ENCODE measurements at regions not wholly inside any gene's neighbourhood (a gene's known extent, or its start where the extent isn't known, plus 50 kb on each side); places are given as distances from the start of the nearest gene placed in this dataset.

GRCh38 chr10:8216893-8217292 is 162.4 kb downstream of the GATA3 start:
- CTCF ChIA-PET, result no interaction called here
- POLR2A ChIA-PET, result no interaction called here

- CTCF ChIA-PET, result no interaction called here
- POLR2A ChIA-PET, result interaction anchor here (0.5 kb wide), 2 partner anchors 167 to 247 kb away, joined by 5 to 7 read pairs; partner anchors contain the start of gene GATA3
Observed at GRCh38 chr10:8221451-8221850, 167.0 kb downstream of the GATA3 start.

GRCh38 chr10:8224591-8224990 is 170.1 kb downstream of the GATA3 start:
- POLR2A ChIA-PET, result no interaction called here
- CTCF ChIA-PET, result interaction anchor here (0.6 kb wide), 1 partner anchor 142 kb away, joined by 3 read pairs; no protein-coding TSS in a partner anchor

- POLR2A ChIA-PET, result no interaction called here
Observed at GRCh38 chr10:8225187-8225586, 170.7 kb downstream of the GATA3 start.

GRCh38 chr10:8227246-8227645 is 172.8 kb downstream of the GATA3 start:
- POLR2A ChIA-PET, result no interaction called here
- CTCF ChIA-PET, result no interaction called here

More at GRCh38 chr10:8225187-8225586, 170.7 kb downstream of the GATA3 start:
- CTCF ChIA-PET, result interaction anchor here (0.6 kb wide), 1 partner anchor 142 kb away, joined by 3 read pairs; no protein-coding TSS in a partner anchor

GRCh38 chr10:8229153-8229552 is 174.7 kb downstream of the GATA3 start:
- ChIA-PET CTCF (no interaction called here), POLR2A (no interaction called here)

- POLR2A ChIA-PET, result no interaction called here
- CTCF ChIA-PET, result no interaction called here
Observed at GRCh38 chr10:8230902-8231301, 176.4 kb downstream of the GATA3 start.

GRCh38 chr10:8233049-8233448 is 178.6 kb downstream of the GATA3 start:
- POLR2A ChIA-PET, result no interaction called here
- CTCF ChIA-PET, result interaction anchor here (1.7 kb wide), 1 partner anchor 12 kb away, joined by 3 read pairs; no protein-coding TSS in a partner anchor

GRCh38 chr10:8233832-8234259 is 179.4 kb downstream of the GATA3 start:
- ChIA-PET POLR2A (no interaction called here), CTCF (no interaction called here)

- ChIA-PET CTCF (no interaction called here), POLR2A (no interaction called here)
Observed at GRCh38 chr10:8235253-8236027, 181.0 kb downstream of the GATA3 start.

GRCh38 chr10:8238986-8239385 is 184.5 kb downstream of the GATA3 start:
- POLR2A ChIA-PET, result interaction anchor here (1.3 kb wide), 1 partner anchor 179 kb away, joined by 6 read pairs; no protein-coding TSS in a partner anchor

GRCh38 chr10:8240861-8241260 is 186.4 kb downstream of the GATA3 start:
- ChIA-PET POLR2A (no interaction called here), CTCF (no interaction called here)

More at GRCh38 chr10:8238986-8239385, 184.5 kb downstream of the GATA3 start:
- CTCF ChIA-PET, result no interaction called here

- ChIA-PET POLR2A (no interaction called here), CTCF (no interaction called here)
Observed at GRCh38 chr10:8242295-8242872, 187.9 kb downstream of the GATA3 start.

GRCh38 chr10:8245131-8245813 is 190.8 kb downstream of the GATA3 start:
- ChIA-PET CTCF (interaction anchor here (0.9 kb wide), 1 partner anchor 13 kb away, joined by 3 read pairs; no protein-coding TSS in a partner anchor), POLR2A (no interaction called here)

GRCh38 chr10:8245814-8246142 is 191.3 kb downstream of the GATA3 start:
- POLR2A ChIA-PET, result no interaction called here
- CTCF ChIA-PET, result interaction anchor here (0.9 kb wide), 1 partner anchor 14 kb away, joined by 3 read pairs; no protein-coding TSS in a partner anchor

GRCh38 chr10:8246548-8246947 is 192.1 kb downstream of the GATA3 start:
- ChIA-PET CTCF (no interaction called here), POLR2A (no interaction called here)

- ChIA-PET CTCF (no interaction called here), POLR2A (no interaction called here)
Observed at GRCh38 chr10:8247191-8247590, 192.7 kb downstream of the GATA3 start.

GRCh38 chr10:8248868-8249267 is 194.4 kb downstream of the GATA3 start:
- ChIA-PET POLR2A (interaction anchor here (0.7 kb wide), 1 partner anchor 26 kb away, joined by 4 read pairs; no protein-coding TSS in a partner anchor), CTCF (no interaction called here)

- ChIA-PET CTCF (no interaction called here), POLR2A (no interaction called here)
Observed at GRCh38 chr10:8254350-8254749, 199.9 kb downstream of the GATA3 start.

GRCh38 chr10:8255301-8255700 is 200.8 kb downstream of the GATA3 start:
- ChIA-PET POLR2A (interaction anchor here (0.6 kb wide), 1 partner anchor 157 kb away, joined by 4 read pairs; no protein-coding TSS in a partner anchor), CTCF (no interaction called here)

- ChIA-PET CTCF (no interaction called here), POLR2A (interaction anchor here (0.6 kb wide), 1 partner anchor 403 kb away, joined by 3 read pairs; no protein-coding TSS in a partner anchor)
Observed at GRCh38 chr10:8260645-8261044, 206.2 kb downstream of the GATA3 start.
